Motor neuron (in vitro differentiated cells): ENCODE measurements at regions not wholly inside any gene's neighbourhood (a gene's known extent, or its start where the extent isn't known, plus 50 kb on each side); places are given as distances from the start of the nearest gene placed in this dataset.
"Not testable (repeated sequence)": the region's sequence is repeated elsewhere in the genome, so short reads cannot be mapped to it uniquely, and the experiment has no call there.

Experiments used
- ATAC-seq, 8 experiments: fragments of 200-7000 bp; cut with Tn5 transposase; replicated peaks in 6 of 8; 2 replicates each; pipeline ENCODE4 v1.8.0; 2021; ENCODE audit warnings: mild to moderate bottlenecking in 8 of 8, moderate library complexity in 8 of 8
- H3K27ac ChIP-seq, 2 donors: fragments of 250-450 bp; sonication (Bioruptor Pico); 2 replicates each; pipeline ENCODE4 v1.9.0; 2021; ENCODE audit warnings: antibody characterized with exemption in 2 of 2, mild to moderate bottlenecking in 2 of 2, moderate library complexity in 1 of 2
- H3K4me1 ChIP-seq, 2 donors: fragments of 250-450 bp; sonication (Bioruptor Pico); replicated peaks in 1 of 2; 2 replicates each; pipeline ENCODE4 v1.6.1; 2021; ENCODE audit warnings: antibody characterized with exemption in 2 of 2, mild to moderate bottlenecking in 2 of 2, moderate library complexity in 1 of 2
- H3K4me3 ChIP-seq, 5 donors: fragments of 250-450 bp; sonication (Bioruptor Pico); 2 replicates each; pipeline ENCODE4 v1.9.0; 2021; ENCODE audit warnings: antibody characterized with exemption in 5 of 5, mild to moderate bottlenecking in 5 of 5, moderate library complexity in 4 of 5
- WGBS, 10 experiments: fragments of 450-650 bp; shearing (Covaris generic); methylation state at CpG; one replicate each; pipeline ENCODE4 v1.0.0; 2022; 5-methylcytosine and 5-hydroxymethylcytosine counted together
- in situ Hi-C, 9 experiments: fragments of 400-800 bp; cut with MboI; loops; one replicate each; pipeline ENCODE4 v1.15.0; 2021; ENCODE audit warnings: low sequenced_read_pairs in 9 of 9, low pct_unique_long_range_greater_than_20kb in 2 of 9; ENCODE audit not compliant: unreplicated experiment in 9 of 9

DNA sequence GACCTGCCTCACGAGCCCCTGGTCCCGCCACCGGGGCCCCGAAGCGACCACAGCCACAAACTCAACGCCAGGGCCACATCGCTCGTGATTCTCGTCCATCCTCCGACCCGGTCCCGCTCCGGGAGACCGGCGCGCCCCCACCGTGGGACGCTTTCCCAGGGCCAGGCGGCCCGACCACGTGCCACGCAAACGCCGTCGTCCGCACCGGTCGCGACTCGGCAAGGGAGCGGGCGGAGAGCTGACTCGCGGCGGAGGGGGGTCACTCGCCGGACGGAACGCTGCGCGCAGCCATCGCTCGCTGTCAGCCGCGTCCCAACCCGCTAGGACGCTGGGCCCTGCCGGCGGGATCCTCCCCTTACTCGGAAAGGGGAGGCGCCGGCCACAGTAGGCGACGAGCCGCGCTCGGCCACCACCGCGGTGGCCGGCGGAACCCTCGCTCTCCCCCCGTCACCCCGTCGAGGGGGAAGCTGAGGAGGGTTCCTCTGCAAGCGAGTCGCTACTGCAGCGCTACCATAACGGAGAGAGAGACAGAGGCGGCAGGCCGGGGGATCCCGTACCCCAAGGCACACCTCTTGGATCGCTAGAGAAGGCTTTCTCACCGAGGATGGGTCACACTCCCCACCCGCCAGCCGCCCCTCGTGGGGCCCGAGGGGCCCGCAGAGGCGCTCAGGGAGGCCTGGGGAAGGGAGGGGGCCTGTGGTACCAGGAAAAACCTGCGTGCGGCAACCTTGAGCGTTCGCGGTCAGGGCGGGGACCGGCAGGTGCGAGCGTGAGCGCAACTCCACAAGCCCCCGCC, 511.8 kb upstream of the ZNF337 start:
- 0 to 5% methylated on average over 3 to 28 of the region's 91 CpGs; no CpG with 5 or more reads in 8 of the 10 experiments for WGBS, 10 experiments
- no peak overlapping the region for H3K27ac ChIP-seq
- peak; percentile 28 to 89 (median 83) for ATAC-seq
- H3K4me1 ChIP-seq = no peaks in the 10 kb centered on the region
- in situ Hi-C loops = no loop called here
- peak overlapping the region; percentile 19 to 39 (median 30) for H3K4me3 ChIP-seq

DNA sequence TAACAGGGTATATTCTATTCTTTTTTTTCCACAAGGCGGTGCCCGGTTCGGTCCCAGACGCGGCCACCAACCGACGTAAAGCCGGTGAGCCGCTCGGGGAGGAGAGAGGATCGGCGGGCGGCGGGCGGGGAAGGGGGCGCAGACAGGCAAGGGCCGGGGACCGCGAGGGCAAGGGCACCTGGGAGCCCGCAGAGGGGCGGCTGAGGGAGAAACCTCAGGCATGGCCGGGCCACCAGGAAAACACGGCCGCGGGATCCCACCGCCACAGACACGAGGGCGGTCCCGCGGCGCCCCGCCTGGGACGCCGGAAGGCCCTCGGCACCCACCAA, 511.3 kb upstream of the ZNF337 start:
- WGBS, 10 experiments = 2 to 17% (median 9%) methylated on average over 7 to 19 of the region's 35 CpGs; no CpG with 5 or more reads in 5 of the 10 experiments

DNA sequence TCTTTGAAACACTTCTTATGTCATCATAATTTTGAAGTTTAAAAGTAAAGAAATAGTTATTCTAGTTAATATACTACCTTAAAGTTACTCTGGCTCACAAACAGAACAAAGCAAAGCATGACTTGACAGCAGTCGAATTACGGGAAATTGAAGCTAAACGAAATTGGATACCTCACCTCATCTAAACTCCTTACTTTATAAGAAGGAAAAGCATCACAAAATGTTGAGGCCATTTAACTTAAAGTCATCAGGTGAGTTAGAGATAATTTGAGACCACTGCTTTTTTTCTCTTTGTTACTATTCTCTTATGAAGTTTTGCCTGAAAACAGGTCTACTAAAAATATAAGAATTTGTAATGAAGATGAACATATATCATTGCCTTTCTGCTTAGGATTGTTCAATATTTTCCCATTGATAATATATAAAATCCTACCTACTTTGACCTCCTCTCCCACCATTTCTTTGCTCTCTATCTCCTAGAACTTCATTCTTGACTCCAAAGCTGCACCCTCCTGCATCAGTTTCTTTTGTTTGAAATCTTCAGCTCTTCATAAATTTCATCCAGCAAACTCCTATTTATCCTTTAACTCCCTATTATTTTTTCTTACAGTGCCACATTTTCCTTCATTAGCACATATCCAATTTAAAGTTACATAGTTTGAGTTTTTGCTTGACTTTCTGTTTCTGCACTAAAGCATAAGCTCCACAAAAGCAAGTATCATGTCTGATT, 510.7 kb upstream of the ZNF337 start:
- in situ Hi-C loops = no loop called here
- Histone ChIP-seq H3K4me3 (peak overlapping the region in 1 of 5 donors; percentile 39), H3K27ac (no peak overlapping the region), H3K4me1 (no peaks in the 10 kb centered on the region)
- 40 to 100% (median 53%) methylated on average over 1 to 3 of the region's 3 CpGs; no CpG with 5 or more reads in 2 of the 10 experiments for WGBS, 10 experiments
- no peak for ATAC-seq

More for the DNA sequence above, 511.3 kb upstream of the ZNF337 start:
- H3K4me3 ChIP-seq = peak overlapping the region; percentile 19 to 39 (median 30)
- in situ Hi-C loops, H3K4me1 ChIP-seq, H3K27ac ChIP-seq: not testable (repeated sequence)
- ATAC-seq = peak in 2 of 8 experiments; percentile 3 to 22

DNA sequence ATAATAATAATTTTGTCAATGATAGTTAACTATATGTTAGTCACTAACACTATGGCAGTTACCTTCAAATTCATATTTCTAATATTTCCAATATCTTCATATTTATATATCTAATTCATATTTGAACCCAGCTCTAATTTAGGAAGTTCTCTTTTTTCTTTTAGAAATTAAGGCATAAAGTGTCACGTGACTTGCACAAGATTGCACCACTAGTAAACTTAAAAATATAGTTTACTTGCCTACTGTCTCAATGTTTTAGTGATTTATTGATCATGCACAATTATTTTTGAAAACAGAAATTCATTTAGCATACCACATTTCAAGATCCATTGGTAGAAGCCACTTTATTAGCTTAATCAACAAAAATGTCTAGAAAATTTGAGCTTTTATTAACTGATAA, 508.7 kb upstream of the ZNF337 start:
- H3K4me3 ChIP-seq = no peak overlapping the region
- no peak for ATAC-seq
- in situ Hi-C loops = no loop called here
- WGBS, 10 experiments = 0 to 56% (median 7%) methylated on average over 1 of the region's 1 CpG; no CpG with 5 or more reads in 3 of the 10 experiments
- H3K27ac ChIP-seq = no peak overlapping the region
- H3K4me1 ChIP-seq = no peaks in the 10 kb centered on the region

DNA sequence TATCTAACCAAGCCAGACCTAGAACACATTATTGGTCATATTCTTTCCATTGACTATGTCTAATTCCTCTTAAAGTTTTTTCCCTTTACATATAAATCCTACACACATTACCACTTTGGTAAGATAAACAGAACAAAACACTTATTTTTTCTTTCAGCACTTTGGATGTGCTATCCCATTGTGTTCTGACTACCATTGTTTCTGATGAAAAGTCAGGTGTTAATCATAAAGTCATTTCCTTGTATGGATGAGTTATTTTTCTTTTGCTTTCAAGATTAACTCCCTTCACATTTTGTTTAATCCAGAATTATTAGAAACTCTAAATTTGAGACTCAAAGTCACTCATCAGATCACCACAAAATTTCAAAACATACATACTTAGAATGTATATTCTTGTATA, 504.4 kb upstream of the ZNF337 start:
- H3K4me1 ChIP-seq, H3K27ac ChIP-seq, H3K4me3 ChIP-seq, in situ Hi-C loops, ATAC-seq: not testable (repeated sequence)

DNA sequence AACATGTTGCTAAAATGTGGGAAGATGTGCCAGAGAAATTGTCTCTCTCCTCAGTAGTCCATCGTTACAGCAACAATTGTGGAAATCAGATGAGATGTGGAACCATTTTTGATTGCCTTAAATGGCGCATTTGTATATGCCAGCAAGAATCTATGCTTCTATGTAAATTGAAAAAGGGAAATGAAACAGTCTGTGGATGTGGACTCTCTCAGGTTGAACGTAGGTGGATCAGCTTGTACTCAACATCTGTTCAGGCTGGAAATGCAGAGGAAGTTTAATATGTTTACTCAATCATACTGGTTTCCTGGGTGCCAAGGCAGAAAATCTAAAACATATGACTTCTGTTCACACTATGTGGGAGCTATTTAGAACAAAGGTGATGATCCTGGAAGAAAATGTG, 490.7 kb upstream of the ZNF337 start:
- H3K4me1 ChIP-seq, in situ Hi-C loops, H3K4me3 ChIP-seq, H3K27ac ChIP-seq, ATAC-seq: not testable (repeated sequence)
- 50 to 94% (median 68%) methylated on average over 1 to 3 of the region's 3 CpGs; no CpG with 5 or more reads in 2 of the 10 experiments for WGBS, 10 experiments

DNA sequence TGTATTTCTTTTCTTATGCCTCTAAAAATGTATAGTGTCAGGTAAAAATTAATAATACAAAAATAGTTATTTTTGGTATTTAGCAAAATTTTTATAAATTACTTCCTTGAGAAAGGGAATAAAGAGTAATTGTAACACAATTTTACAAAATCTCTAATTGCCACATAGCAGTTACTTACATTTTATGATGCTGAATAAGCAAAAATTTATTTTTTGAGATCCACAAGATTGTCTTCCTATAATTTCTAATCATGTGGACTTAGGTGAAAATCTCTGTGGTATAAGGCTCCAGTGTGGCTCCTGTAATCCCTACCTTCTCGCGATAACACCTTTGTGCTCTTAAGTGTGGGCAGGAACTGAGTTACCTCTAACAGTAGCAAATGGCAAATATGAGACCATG, 487.1 kb upstream of the ZNF337 start:
- H3K4me3 ChIP-seq, ATAC-seq, H3K4me1 ChIP-seq, in situ Hi-C loops, H3K27ac ChIP-seq: not testable (repeated sequence)
- WGBS, 10 experiments = 89 to 100% (median 100%) methylated on average over 1 to 2 of the region's 2 CpGs; no CpG with 5 or more reads in 5 of the 10 experiments

DNA sequence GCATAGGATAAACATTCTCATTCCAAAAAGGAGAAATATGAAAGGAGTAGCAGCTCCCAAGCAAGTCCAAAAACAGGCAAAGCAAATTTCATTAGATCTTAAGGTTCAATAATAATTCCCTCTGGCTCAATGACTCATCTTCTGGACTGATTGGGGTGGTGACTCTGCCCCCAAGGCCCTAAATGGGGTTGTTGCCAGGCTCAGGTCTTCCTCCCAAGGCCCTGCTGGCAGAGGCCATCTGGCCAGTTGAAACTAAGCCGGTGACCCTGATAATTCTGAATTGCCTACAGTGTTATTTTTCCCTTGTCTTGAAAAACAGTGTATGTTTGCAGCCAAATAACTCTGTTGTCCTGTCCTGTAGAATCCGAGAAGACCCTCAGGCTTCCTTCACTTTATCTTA, 484.7 kb upstream of the ZNF337 start:
- H3K27ac ChIP-seq, H3K4me1 ChIP-seq, H3K4me3 ChIP-seq, in situ Hi-C loops, ATAC-seq: not testable (repeated sequence)
- WGBS, 10 experiments = 33 to 100% (median 62%) methylated on average over 1 to 2 of the region's 2 CpGs; no CpG with 5 or more reads in 2 of the 10 experiments

DNA sequence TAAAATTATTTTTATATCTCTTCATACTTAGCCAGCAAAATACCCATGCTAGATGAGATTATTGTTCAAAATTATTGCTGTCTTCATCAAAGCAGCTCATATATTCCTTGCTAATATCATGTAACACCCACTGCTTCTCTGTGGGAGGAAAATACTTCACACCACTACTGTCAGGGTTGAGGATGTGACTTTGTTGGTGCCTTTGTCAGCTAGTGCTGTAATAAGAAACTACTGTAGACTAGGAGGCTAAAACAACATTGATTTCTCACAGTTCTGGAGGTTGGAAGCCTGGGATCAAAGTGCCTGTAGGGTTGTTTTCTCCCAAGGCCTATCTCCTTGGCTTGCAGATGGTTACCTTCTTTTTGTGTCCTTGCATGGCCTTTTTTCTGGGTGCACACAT, 475.2 kb upstream of the ZNF337 start:
- H3K27ac ChIP-seq, ATAC-seq, H3K4me3 ChIP-seq, in situ Hi-C loops, H3K4me1 ChIP-seq: not testable (repeated sequence)

DNA sequence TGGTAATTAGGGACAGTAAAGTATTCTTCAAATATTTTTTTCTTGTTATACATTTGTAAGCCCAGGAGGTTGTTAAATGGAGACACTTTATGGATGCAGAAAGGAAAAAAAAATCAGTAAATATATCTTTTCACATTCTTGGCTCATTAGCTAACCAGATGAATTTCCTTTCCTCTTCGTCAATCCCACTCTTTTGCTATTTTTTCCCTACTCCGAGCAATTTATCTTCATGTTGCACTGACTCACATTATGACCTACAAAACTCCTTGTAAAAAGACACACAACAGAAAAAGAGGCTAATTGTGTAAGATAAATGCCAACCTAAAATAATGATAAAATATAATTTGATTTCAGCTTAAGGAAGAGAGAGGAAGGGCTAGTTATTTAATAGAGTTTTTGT, 472.9 kb upstream of the ZNF337 start:
- in situ Hi-C loops = no loop called here
- H3K27ac ChIP-seq = no peak overlapping the region
- H3K4me3 ChIP-seq = no peak overlapping the region
- 14 to 100% (median 88%) methylated on average over 1 to 2 of the region's 2 CpGs for WGBS, 10 experiments
- no peak for ATAC-seq
- no peaks in the 10 kb centered on the region for H3K4me1 ChIP-seq

DNA sequence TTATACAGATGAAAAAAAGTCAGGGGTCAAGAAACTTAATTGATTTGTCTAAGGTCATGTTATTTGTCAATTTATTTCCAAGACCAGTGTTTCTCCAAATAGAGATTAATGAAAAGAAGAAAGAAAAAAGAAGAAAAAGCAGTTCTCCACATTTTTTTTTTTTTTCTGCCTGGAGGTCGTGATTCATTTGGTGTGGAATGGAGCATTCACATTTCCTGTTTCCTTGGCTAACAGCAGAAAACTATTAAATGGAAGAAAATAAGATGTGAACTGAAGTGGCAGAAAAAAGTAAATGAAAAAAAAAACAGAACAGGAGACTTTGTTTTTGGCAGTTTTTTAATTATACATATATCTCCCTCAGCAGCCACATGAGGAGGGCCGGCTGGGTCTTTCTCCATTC, 470.8 kb upstream of the ZNF337 start:
- in situ Hi-C loops = no loop called here
- WGBS, 10 experiments = 0 to 93% (median 36%) methylated on average over 1 to 2 of the region's 2 CpGs; no CpG with 5 or more reads in 3 of the 10 experiments
- no peak overlapping the region for H3K27ac ChIP-seq
- H3K4me3 ChIP-seq = no peak overlapping the region
- H3K4me1 ChIP-seq = no peaks in the 10 kb centered on the region
- ATAC-seq = no peak

DNA sequence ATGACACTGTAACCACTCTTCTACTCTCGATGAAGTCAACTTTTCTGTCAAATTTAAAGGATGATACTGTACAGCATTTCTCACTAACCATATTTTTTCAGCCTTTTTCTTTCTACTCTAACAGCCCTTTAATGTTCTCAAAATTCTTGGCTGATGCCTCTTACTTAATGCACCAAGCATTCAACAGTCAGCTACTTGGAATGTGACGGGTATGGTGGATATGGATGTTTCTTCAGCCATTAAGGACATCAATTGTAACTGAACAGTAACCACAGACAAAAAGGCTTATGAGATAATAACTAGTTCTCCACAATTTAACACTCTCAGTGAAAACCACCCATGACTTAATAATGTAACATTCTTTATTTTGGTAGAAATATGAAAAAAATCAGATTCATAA, 467.2 kb upstream of the ZNF337 start:
- in situ Hi-C loops = no loop called here
- no peak overlapping the region for H3K4me3 ChIP-seq
- H3K4me1 ChIP-seq = no peaks in the 10 kb centered on the region
- H3K27ac ChIP-seq = no peak overlapping the region
- ATAC-seq = peak in 2 of 8 experiments; percentile 29 to 33
- WGBS, 10 experiments = 14 to 100% (median 65%) methylated on average over 1 to 2 of the region's 2 CpGs; no CpG with 5 or more reads in 1 of the 10 experiments

DNA sequence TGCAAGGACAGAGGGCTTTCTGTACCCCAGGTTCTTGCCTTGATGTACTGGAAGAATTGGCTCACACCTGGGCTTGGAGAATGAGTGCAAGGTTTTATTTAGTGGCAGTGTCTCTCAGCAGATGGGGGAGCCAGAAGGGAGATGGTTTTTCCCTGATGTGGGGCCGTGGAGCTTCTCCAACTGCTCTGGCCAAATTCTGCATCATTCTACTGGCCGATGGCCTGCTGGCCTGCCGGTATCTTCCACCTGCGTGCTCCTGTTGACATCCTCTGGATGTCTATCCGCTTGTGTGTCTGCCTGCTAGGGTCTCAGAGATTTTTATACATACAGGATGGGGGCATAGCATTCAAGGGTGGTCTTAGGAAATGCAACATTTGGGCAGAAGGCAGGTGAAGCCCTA, 466.5 kb upstream of the ZNF337 start:
- in situ Hi-C loops, H3K27ac ChIP-seq, H3K4me3 ChIP-seq, H3K4me1 ChIP-seq, ATAC-seq: not testable (repeated sequence)
- WGBS, 10 experiments = 50 to 100% (median 100%) methylated on average over 1 to 2 of the region's 5 CpGs; no CpG with 5 or more reads in 7 of the 10 experiments
